Fibroblast of lung (primary cell): ENCODE measurements at regions not wholly inside any gene's neighbourhood (a gene's known extent, or its start where the extent isn't known, plus 50 kb on each side); places are given as distances from the start of the nearest gene placed in this dataset.
A peak's percentile ranks its signal among the peaks of the same experiment; 100 is the strongest.

ENCODE experiments used
- DNase-seq, 2 donors: peaks; one replicate each; pipeline versions ENCODE4 v3.0.0 to v3.0.0-alpha.2; 2010; ENCODE audit warnings: low read depth in 2 of 2
- H2AFZ ChIP-seq: 2 replicates; pipeline ENCODE4 v1.5.1; 2012; ENCODE audit warnings: low read length, control low read depth, inconsistent platforms
- H3K27ac ChIP-seq: 2 replicates; pipeline ENCODE4 v1.5.1; 2011; ENCODE audit warnings: low read length, control low read depth; ENCODE audit not compliant: insufficient read depth
- H3K27me3 ChIP-seq: 2 replicates; pipeline ENCODE4 v1.5.1; 2011; ENCODE audit warnings: mild to moderate bottlenecking, low read length; ENCODE audit not compliant: control insufficient read depth, insufficient read depth
- H3K36me3 ChIP-seq: 2 replicates; pipeline ENCODE4 v1.5.1; 2011; ENCODE audit warnings: low read length; ENCODE audit not compliant: control insufficient read depth, insufficient read depth
- H3K4me1 ChIP-seq: 2 replicates; pipeline ENCODE4 v1.5.1; 2011; ENCODE audit warnings: low read length; ENCODE audit not compliant: control insufficient read depth, insufficient read depth; ENCODE audit errors: extremely low read depth
- H3K4me2 ChIP-seq: 2 replicates; pipeline ENCODE4 v1.5.1; 2011; ENCODE audit warnings: low read length, control low read depth; ENCODE audit not compliant: insufficient read depth; ENCODE audit errors: extremely low read depth
- H3K4me3 ChIP-seq, 4 experiments: fragments of 200-600 bp in 1 of 4; sonication (generic) in 1 of 4; replicated peaks in 1 of 4; 2 replicates each; pipeline ENCODE4 v1.5.1; 2011 to 2016; ENCODE audit warnings: low read length in 4 of 4, low read depth in 3 of 4, mild to moderate bottlenecking in 3 of 4, control low read depth in 2 of 4, inconsistent platforms in 1 of 4, mixed read lengths in 1 of 4; ENCODE audit not compliant: insufficient read depth in 1 of 4; ENCODE audit errors: control extremely low read depth in 1 of 4
- H3K79me2 ChIP-seq: 2 replicates; pipeline ENCODE4 v1.5.1; 2012; ENCODE audit warnings: mild to moderate bottlenecking, low read length, inconsistent platforms; ENCODE audit not compliant: control insufficient read depth, insufficient read depth
- H3K9ac ChIP-seq: 2 replicates; pipeline ENCODE4 v1.5.1; 2011; ENCODE audit warnings: mild to moderate bottlenecking, low read length, control low read depth; ENCODE audit not compliant: insufficient read depth
- H3K9me3 ChIP-seq: 2 replicates; pipeline ENCODE4 v1.5.1; 2012; ENCODE audit warnings: low read depth, low read length; ENCODE audit not compliant: control insufficient read depth, insufficient read depth
- H4K20me1 ChIP-seq: 2 replicates; pipeline ENCODE4 v1.5.1; 2011; ENCODE audit warnings: low read length; ENCODE audit not compliant: control insufficient read depth, insufficient read depth; ENCODE audit errors: extremely low read depth
- CTCF ChIP-seq, 2 donors: IDR thresholded peaks in 1 of 2; conservative IDR thresholded peaks in 1 of 2; 1 replicate in 1 of 2; 2 replicates in 1 of 2; pipeline ENCODE4 v1.5.1; 2011 to 2012; ENCODE audit warnings: low read length in 2 of 2, control low read depth in 1 of 2, inconsistent platforms in 1 of 2, low read depth in 1 of 2, mild to moderate bottlenecking in 1 of 2
- EZH2 ChIP-seq: IDR thresholded peaks from 2 replicates; pipeline ENCODE4 v1.5.1; 2012; ENCODE audit warnings: low read length, control low read depth, mild to moderate bottlenecking; ENCODE audit errors: missing control alignments

GRCh38 chr6:165925474-165926156 lies 242.0 kb downstream of the TBXT start:
- no peaks in the 10 kb centered on the region for H3K27me3 ChIP-seq
- no peaks in the 10 kb centered on the region for H3K79me2 ChIP-seq
- no peak overlapping the region for H3K4me2 ChIP-seq
- H3K27ac ChIP-seq: no peak overlapping the region
- H4K20me1 ChIP-seq: no peaks in the 10 kb centered on the region
- no peaks in the 10 kb centered on the region for H3K9me3 ChIP-seq
- no peak overlapping the region for H3K4me3 ChIP-seq
- no peak overlapping the region for H3K9ac ChIP-seq
- DNase-seq: peak in 1 of 2 donors; percentile 19
- no peaks in the 10 kb centered on the region for H3K36me3 ChIP-seq
- no peak for TF ChIP-seq EZH2
- no peak for TF ChIP-seq CTCF (conservative IDR thresholded peaks at IDR 0.05 in 1 of 2, IDR thresholded peaks at IDR 0.05 in 1 of 2; ENCODE audit: low read depth in 1 of 2, low read length in 2 of 2)
- no peaks in the 10 kb centered on the region for H3K4me1 ChIP-seq
- H2AFZ ChIP-seq: no peak overlapping the region

- Histone ChIP-seq H3K4me1 (no peaks in the 10 kb centered on the region), H4K20me1 (no peaks in the 10 kb centered on the region), H3K4me3 (no peak overlapping the region), H3K9me3 (no peaks in the 10 kb centered on the region), H3K27ac (no peak overlapping the region), H3K36me3 (no peaks in the 10 kb centered on the region), H2AFZ (no peak overlapping the region), H3K9ac (no peak overlapping the region), H3K4me2 (no peak overlapping the region), H3K27me3 (no peaks in the 10 kb centered on the region), H3K79me2 (no peaks in the 10 kb centered on the region)
- no peak for TF ChIP-seq EZH2
- no peak for TF ChIP-seq CTCF (conservative IDR thresholded peaks at IDR 0.05 in 1 of 2, IDR thresholded peaks at IDR 0.05 in 1 of 2; ENCODE audit: low read depth in 1 of 2, low read length in 2 of 2)
- peak; percentile 35 to 39 for DNase-seq
These were observed 245.3 kb downstream of the TBXT start for GRCh38 chr6:165922309-165922794.

- no peak overlapping the region for H3K9ac ChIP-seq
- H2AFZ ChIP-seq: no peak overlapping the region
- H3K9me3 ChIP-seq: no peaks in the 10 kb centered on the region
- H4K20me1 ChIP-seq: no peaks in the 10 kb centered on the region
- no peaks in the 10 kb centered on the region for H3K27me3 ChIP-seq
- no peaks in the 10 kb centered on the region for H3K36me3 ChIP-seq
- peak in 1 of 2 donors; percentile 10 for DNase-seq
- no peaks in the 10 kb centered on the region for H3K4me1 ChIP-seq
- no peaks in the 10 kb centered on the region for H3K79me2 ChIP-seq
- H3K4me2 ChIP-seq: no peak overlapping the region
- no peak overlapping the region for H3K4me3 ChIP-seq
- TF ChIP-seq EZH2 (no peak), CTCF (conservative IDR thresholded peaks at IDR 0.05 in 1 of 2, IDR thresholded peaks at IDR 0.05 in 1 of 2; ENCODE audit: low read depth in 1 of 2, low read length in 2 of 2) (no peak)
- H3K27ac ChIP-seq: no peak overlapping the region
These were observed 246.6 kb downstream of the TBXT start for GRCh38 chr6:165920896-165921671.
